ENCODE measurements at regions not wholly inside any gene's neighbourhood (a gene's known extent, or its start where the extent isn't known, plus 50 kb on each side); places are given as distances from the start of the nearest gene placed in this dataset.

GRCh38 chr18:47331026-47331425 lies 79.6 kb upstream of the SKOR2 start:
- H3K27ac ChIP-seq (ENCODE audit: low read length), result no peak overlapping the region
- no peaks in the 10 kb centered on the region for H4K20me1 ChIP-seq (ENCODE audit: insufficient read depth, low read length)
- H2AFZ ChIP-seq (ENCODE audit: low read depth, low read length), result no peak overlapping the region
- H3K4me3 ChIP-seq (ENCODE audit: low read depth in 1 of 2, low read length in 2 of 2), result no peak overlapping the region
- no peak for TF ChIP-seq CTCF (IDR thresholded peaks at IDR 0.05; ENCODE audit: borderline replicate concordance, extremely low read depth, low read length, poor library complexity, severe bottlenecking)
- TF ChIP-seq EZH2 (IDR thresholded peaks at IDR 0.05; ENCODE audit: borderline replicate concordance, low read depth, low read length, severe bottlenecking), result no peak
- no peak overlapping the region for H3K9ac ChIP-seq (ENCODE audit: low read depth, low read length)
- H3K27me3 ChIP-seq (ENCODE audit: insufficient read depth, low read length, poor library complexity), result peaks cover 8% of the 10 kb centered on the region
- ATAC-seq (ENCODE audit: insufficient read depth, low read depth) (no peak), DNase-seq (no peak)
- no peaks in the 10 kb centered on the region for H3K79me2 ChIP-seq (ENCODE audit: insufficient read depth, low read length)
- H3K4me1 ChIP-seq (ENCODE audit: insufficient read depth, low read length), result no peaks in the 10 kb centered on the region
- H3K36me3 ChIP-seq (ENCODE audit: insufficient read depth, low read length), result no peaks in the 10 kb centered on the region
- H3K9me3 ChIP-seq (ENCODE audit: insufficient read depth, low read length, severe bottlenecking), result no peaks in the 10 kb centered on the region
- H3K4me2 ChIP-seq (ENCODE audit: insufficient read depth, low read length), result no peak overlapping the region

- TF ChIP-seq EZH2 (IDR thresholded peaks at IDR 0.05; ENCODE audit: borderline replicate concordance, low read depth, low read length, severe bottlenecking), result no peak
- no peak for TF ChIP-seq CTCF (IDR thresholded peaks at IDR 0.05; ENCODE audit: borderline replicate concordance, extremely low read depth, low read length, poor library complexity, severe bottlenecking)
- no peaks in the 10 kb centered on the region for H3K79me2 ChIP-seq (ENCODE audit: insufficient read depth, low read length)
- no peak overlapping the region for H3K4me2 ChIP-seq (ENCODE audit: insufficient read depth, low read length)
- no peak for ATAC-seq (ENCODE audit: insufficient read depth, low read depth)
- H3K27me3 ChIP-seq (ENCODE audit: insufficient read depth, low read length, poor library complexity), result peaks cover 7% of the 10 kb centered on the region
- no peak overlapping the region for H3K4me3 ChIP-seq (ENCODE audit: low read depth in 1 of 2, low read length in 2 of 2)
- H3K27ac ChIP-seq (ENCODE audit: low read length), result no peak overlapping the region
- no peak for DNase-seq
- H3K4me1 ChIP-seq (ENCODE audit: insufficient read depth, low read length), result no peaks in the 10 kb centered on the region
- H3K9me3 ChIP-seq (ENCODE audit: insufficient read depth, low read length, severe bottlenecking), result no peaks in the 10 kb centered on the region
- no peak overlapping the region for H3K9ac ChIP-seq (ENCODE audit: low read depth, low read length)
- H2AFZ ChIP-seq (ENCODE audit: low read depth, low read length), result no peak overlapping the region
- H4K20me1 ChIP-seq (ENCODE audit: insufficient read depth, low read length), result no peaks in the 10 kb centered on the region
- H3K36me3 ChIP-seq (ENCODE audit: insufficient read depth, low read length), result no peaks in the 10 kb centered on the region
Observed at GRCh38 chr18:47323158-47323557, 71.7 kb upstream of the SKOR2 start.

GRCh38 chr18:47321815-47322214 lies 70.4 kb upstream of the SKOR2 start:
- ATAC-seq (ENCODE audit: insufficient read depth, low read depth), result no peak

More at GRCh38 chr18:47321815-47322214, 70.4 kb upstream of the SKOR2 start:
- H3K27ac ChIP-seq (ENCODE audit: low read length), result no peak overlapping the region
- H4K20me1 ChIP-seq (ENCODE audit: insufficient read depth, low read length), result no peaks in the 10 kb centered on the region
- H2AFZ ChIP-seq (ENCODE audit: low read depth, low read length), result no peak overlapping the region
- H3K79me2 ChIP-seq (ENCODE audit: insufficient read depth, low read length), result no peaks in the 10 kb centered on the region
- H3K4me1 ChIP-seq (ENCODE audit: insufficient read depth, low read length), result no peaks in the 10 kb centered on the region
- TF ChIP-seq EZH2 (IDR thresholded peaks at IDR 0.05; ENCODE audit: borderline replicate concordance, low read depth, low read length, severe bottlenecking) (no peak), CTCF (IDR thresholded peaks at IDR 0.05; ENCODE audit: borderline replicate concordance, extremely low read depth, low read length, poor library complexity, severe bottlenecking) (no peak)
- DNase-seq, result no peak
- no peaks in the 10 kb centered on the region for H3K36me3 ChIP-seq (ENCODE audit: insufficient read depth, low read length)
- peaks cover 11% of the 10 kb centered on the region for H3K27me3 ChIP-seq (ENCODE audit: insufficient read depth, low read length, poor library complexity)
- no peak overlapping the region for H3K9ac ChIP-seq (ENCODE audit: low read depth, low read length)
- no peak overlapping the region for H3K4me2 ChIP-seq (ENCODE audit: insufficient read depth, low read length)
- no peak overlapping the region for H3K4me3 ChIP-seq (ENCODE audit: low read depth in 1 of 2, low read length in 2 of 2)
- H3K9me3 ChIP-seq (ENCODE audit: insufficient read depth, low read length, severe bottlenecking), result no peaks in the 10 kb centered on the region

All from DND-41 (cell line).